ENCODE measurements at regions not wholly inside any gene's neighbourhood (a gene's known extent, or its start where the extent isn't known, plus 50 kb on each side); places are given as distances from the start of the nearest gene placed in this dataset.
A peak's percentile ranks its signal among the peaks of the same experiment; 100 is the strongest.

GRCh38 chr9:81032831-81033230 lies 656.5 kb downstream of the TLE1 start:
- Histone ChIP-seq H3K4me2 (ENCODE audit: low read length, poor library complexity, severe bottlenecking) (no peak overlapping the region), H2BK120ac (ENCODE audit: low read depth, low read length) (no peak overlapping the region), H4K8ac (ENCODE audit: low read length) (no peak overlapping the region), H2AK5ac (ENCODE audit: low read length, severe bottlenecking) (no peak overlapping the region), H3K9me3 (ENCODE audit: control insufficient read depth, low read length) (no peaks in the 10 kb centered on the region), H4K91ac (ENCODE audit: low read length) (no peak overlapping the region), H3K36me3 (ENCODE audit: control insufficient read depth in 1 of 2, insufficient read depth in 2 of 2, low read depth in 1 of 2, low read length in 2 of 2) (no peaks in the 10 kb centered on the region), H3K4me1 (ENCODE audit: control insufficient read depth, insufficient read depth, low read depth, low read length) (peaks cover 3% of the 10 kb centered on the region), H3K79me1 (replicated peaks; ENCODE audit: low read length, poor library complexity, severe bottlenecking) (no peaks in the 10 kb centered on the region), H2BK12ac (ENCODE audit: low read length in 2 of 2) (no peak overlapping the region), H3K14ac (ENCODE audit: low read length in 2 of 2) (no peak overlapping the region), H3K23ac (ENCODE audit: low read length in 2 of 2) (no peak overlapping the region), H2BK15ac (ENCODE audit: low read depth, poor library complexity, severe bottlenecking) (no peak overlapping the region), H3K4me3 (ENCODE audit: insufficient read depth in 1 of 2, low read depth in 1 of 2, low read length in 2 of 2) (no peak overlapping the region), H3K18ac (ENCODE audit: low read depth in 1 of 2, low read length in 2 of 2) (peak overlapping the region in 1 of 2 experiments; percentile 70), H2BK5ac (ENCODE audit: low read depth, low read length, poor library complexity, severe bottlenecking) (no peak overlapping the region), H3K27ac (ENCODE audit: low read length, poor library complexity, severe bottlenecking) (peak overlapping the region; percentile 86), H2AFZ (ENCODE audit: low read depth, low read length) (no peak overlapping the region), H3K4ac (ENCODE audit: low read depth in 1 of 2, low read length in 2 of 2) (no peak overlapping the region), H3K9ac (ENCODE audit: low read length) (no peak overlapping the region), H3K27me3 (ENCODE audit: control insufficient read depth in 1 of 2, insufficient read depth in 1 of 2, low read length in 2 of 2) (peaks cover 0 to 15% of the 10 kb centered on the region in 2 experiments)
- DNase-seq = peak; percentile 80
- WGBS = no CpG with 5 or more reads among the region's 1 CpG

- Histone ChIP-seq H2AK5ac (ENCODE audit: low read length, severe bottlenecking) (no peak overlapping the region), H3K9me3 (ENCODE audit: control insufficient read depth, low read length) (no peaks in the 10 kb centered on the region), H3K23ac (ENCODE audit: low read length in 2 of 2) (no peak overlapping the region), H3K4me3 (ENCODE audit: insufficient read depth in 1 of 2, low read depth in 1 of 2, low read length in 2 of 2) (peak overlapping the region in 1 of 2 experiments; percentile 28), H3K79me1 (replicated peaks; ENCODE audit: low read length, poor library complexity, severe bottlenecking) (no peaks in the 10 kb centered on the region), H3K9ac (ENCODE audit: low read length) (no peak overlapping the region), H3K4ac (ENCODE audit: low read depth in 1 of 2, low read length in 2 of 2) (no peak overlapping the region), H3K27me3 (ENCODE audit: control insufficient read depth in 1 of 2, insufficient read depth in 1 of 2, low read length in 2 of 2) (peaks cover 0 to 14% of the 10 kb centered on the region in 2 experiments), H3K18ac (ENCODE audit: low read depth in 1 of 2, low read length in 2 of 2) (peak overlapping the region in 1 of 2 experiments; percentile 78), H3K4me2 (ENCODE audit: low read length, poor library complexity, severe bottlenecking) (no peak overlapping the region), H2AFZ (ENCODE audit: low read depth, low read length) (no peak overlapping the region), H2BK5ac (ENCODE audit: low read depth, low read length, poor library complexity, severe bottlenecking) (no peak overlapping the region), H3K14ac (ENCODE audit: low read length in 2 of 2) (no peak overlapping the region), H2BK120ac (ENCODE audit: low read depth, low read length) (no peak overlapping the region), H2BK12ac (ENCODE audit: low read length in 2 of 2) (peak overlapping the region in 1 of 2 experiments; percentile 71), H4K91ac (ENCODE audit: low read length) (no peak overlapping the region), H3K36me3 (ENCODE audit: control insufficient read depth in 1 of 2, insufficient read depth in 2 of 2, low read depth in 1 of 2, low read length in 2 of 2) (no peaks in the 10 kb centered on the region), H3K4me1 (ENCODE audit: control insufficient read depth, insufficient read depth, low read depth, low read length) (peaks cover 3% of the 10 kb centered on the region), H3K27ac (ENCODE audit: low read length, poor library complexity, severe bottlenecking) (peak overlapping the region; percentile 86), H2BK15ac (ENCODE audit: low read depth, poor library complexity, severe bottlenecking) (no peak overlapping the region), H4K8ac (ENCODE audit: low read length) (no peak overlapping the region)
- DNase-seq = peak; percentile 91
- WGBS = 59% methylated on average over 2 of the region's 2 CpGs
These were observed 657.2 kb downstream of the TLE1 start for GRCh38 chr9:81032030-81032572.

- 73% methylated on average over 7 of the region's 7 CpGs for WGBS
- Histone ChIP-seq H3K79me1 (replicated peaks; ENCODE audit: low read length, poor library complexity, severe bottlenecking) (no peaks in the 10 kb centered on the region), H3K4me1 (ENCODE audit: control insufficient read depth, insufficient read depth, low read depth, low read length) (peaks cover 3% of the 10 kb centered on the region), H3K18ac (ENCODE audit: low read depth in 1 of 2, low read length in 2 of 2) (peak overlapping the region; percentile 64 to 92), H2BK12ac (ENCODE audit: low read length in 2 of 2) (peak overlapping the region; percentile 76 to 93), H4K8ac (ENCODE audit: low read length) (peak overlapping the region; percentile 35), H3K23ac (ENCODE audit: low read length in 2 of 2) (no peak overlapping the region), H4K91ac (ENCODE audit: low read length) (no peak overlapping the region), H3K36me3 (ENCODE audit: control insufficient read depth in 1 of 2, insufficient read depth in 2 of 2, low read depth in 1 of 2, low read length in 2 of 2) (no peaks in the 10 kb centered on the region), H3K14ac (ENCODE audit: low read length in 2 of 2) (peak overlapping the region in 1 of 2 experiments; percentile 42), H3K4ac (ENCODE audit: low read depth in 1 of 2, low read length in 2 of 2) (peak overlapping the region in 1 of 2 experiments; percentile 73), H2AFZ (ENCODE audit: low read depth, low read length) (no peak overlapping the region), H2AK5ac (ENCODE audit: low read length, severe bottlenecking) (peak overlapping the region; percentile 63), H3K9me3 (ENCODE audit: control insufficient read depth, low read length) (no peaks in the 10 kb centered on the region), H2BK5ac (ENCODE audit: low read depth, low read length, poor library complexity, severe bottlenecking) (peak overlapping the region; percentile 9), H3K27ac (ENCODE audit: low read length, poor library complexity, severe bottlenecking) (peak overlapping the region; percentile 86), H3K4me3 (ENCODE audit: insufficient read depth in 1 of 2, low read depth in 1 of 2, low read length in 2 of 2) (peak overlapping the region in 1 of 2 experiments; percentile 36), H2BK120ac (ENCODE audit: low read depth, low read length) (no peak overlapping the region), H3K4me2 (ENCODE audit: low read length, poor library complexity, severe bottlenecking) (no peak overlapping the region), H2BK15ac (ENCODE audit: low read depth, poor library complexity, severe bottlenecking) (peak overlapping the region; percentile 31), H3K9ac (ENCODE audit: low read length) (no peak overlapping the region), H3K27me3 (ENCODE audit: control insufficient read depth in 1 of 2, insufficient read depth in 1 of 2, low read length in 2 of 2) (peaks cover 0 to 8% of the 10 kb centered on the region in 2 experiments)
- DNase-seq = no peak
These were observed 657.8 kb downstream of the TLE1 start for GRCh38 chr9:81031422-81032029.

- no peak overlapping the region for H3K4me3 ChIP-seq (ENCODE audit: insufficient read depth in 1 of 2, low read depth in 1 of 2, low read length in 2 of 2)
- no peak for DNase-seq
- no peak overlapping the region for H3K9ac ChIP-seq (ENCODE audit: low read length)
- H2BK12ac ChIP-seq (ENCODE audit: low read length in 2 of 2) = no peak overlapping the region
- no peak overlapping the region for H4K91ac ChIP-seq (ENCODE audit: low read length)
- peaks cover 0 to 4% of the 10 kb centered on the region in 2 experiments for H3K27me3 ChIP-seq (ENCODE audit: control insufficient read depth in 1 of 2, insufficient read depth in 1 of 2, low read length in 2 of 2)
- no peaks in the 10 kb centered on the region for H3K9me3 ChIP-seq (ENCODE audit: control insufficient read depth, low read length)
- no peak overlapping the region for H3K18ac ChIP-seq (ENCODE audit: low read depth in 1 of 2, low read length in 2 of 2)
- peaks cover 3% of the 10 kb centered on the region for H3K4me1 ChIP-seq (ENCODE audit: control insufficient read depth, insufficient read depth, low read depth, low read length)
- no peak overlapping the region for H3K4me2 ChIP-seq (ENCODE audit: low read length, poor library complexity, severe bottlenecking)
- no peak overlapping the region for H3K27ac ChIP-seq (ENCODE audit: low read length, poor library complexity, severe bottlenecking)
- no peak overlapping the region for H3K23ac ChIP-seq (ENCODE audit: low read length in 2 of 2)
- no peak overlapping the region for H2BK120ac ChIP-seq (ENCODE audit: low read depth, low read length)
- H2AFZ ChIP-seq (ENCODE audit: low read depth, low read length) = no peak overlapping the region
- no peak overlapping the region for H2AK5ac ChIP-seq (ENCODE audit: low read length, severe bottlenecking)
- H3K14ac ChIP-seq (ENCODE audit: low read length in 2 of 2) = no peak overlapping the region
- no peak overlapping the region for H2BK15ac ChIP-seq (ENCODE audit: low read depth, poor library complexity, severe bottlenecking)
- H3K79me1 ChIP-seq (replicated peaks; ENCODE audit: low read length, poor library complexity, severe bottlenecking) = no peaks in the 10 kb centered on the region
- H4K8ac ChIP-seq (ENCODE audit: low read length) = no peak overlapping the region
- no peaks in the 10 kb centered on the region for H3K36me3 ChIP-seq (ENCODE audit: control insufficient read depth in 1 of 2, insufficient read depth in 2 of 2, low read depth in 1 of 2, low read length in 2 of 2)
- H3K4ac ChIP-seq (ENCODE audit: low read depth in 1 of 2, low read length in 2 of 2) = no peak overlapping the region
- H2BK5ac ChIP-seq (ENCODE audit: low read depth, low read length, poor library complexity, severe bottlenecking) = no peak overlapping the region
These were observed 659.3 kb downstream of the TLE1 start for GRCh38 chr9:81030027-81030426.

Data from mesenchymal stem cell (in vitro differentiated cells and primary cell).